ENCODE measurements at regions not wholly inside any gene's neighbourhood (a gene's known extent, or its start where the extent isn't known, plus 50 kb on each side); places are given as distances from the start of the nearest gene placed in this dataset.

DNA sequence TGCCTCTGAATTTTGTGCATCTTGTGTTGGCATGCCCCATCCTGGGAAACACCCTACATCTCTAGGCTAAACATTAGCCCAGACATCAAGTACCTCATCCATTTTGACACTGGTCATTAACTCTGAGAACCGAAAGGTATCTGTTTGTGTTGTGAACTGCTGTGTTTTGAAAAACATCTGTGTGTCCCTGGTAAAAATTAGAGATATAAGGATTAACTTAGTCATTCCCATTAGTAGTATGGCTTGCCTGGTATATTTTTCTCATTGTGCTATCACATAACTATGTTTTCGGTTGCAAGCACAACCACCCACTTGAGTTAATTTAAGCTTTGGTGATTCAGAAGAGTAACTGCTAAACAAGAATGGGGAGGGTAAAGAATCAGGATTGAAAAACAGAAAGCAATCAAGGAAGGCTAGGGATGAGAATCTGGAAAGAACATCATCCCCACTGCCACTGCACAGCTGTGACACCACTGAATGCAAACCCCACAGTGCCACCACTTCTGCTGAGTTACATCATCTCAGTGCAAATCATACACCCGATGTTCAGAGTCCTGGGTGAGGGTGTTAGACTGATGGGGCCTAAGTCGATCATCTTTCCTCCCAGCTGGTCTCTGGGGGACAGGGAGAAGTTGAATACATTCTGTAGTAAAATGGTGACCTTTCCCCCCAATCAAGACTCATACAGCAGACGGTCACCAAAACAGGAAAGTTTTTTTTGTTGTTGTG is 234.0 kb downstream of the EPHA4 start:
- no peak for DNase-seq

DNA sequence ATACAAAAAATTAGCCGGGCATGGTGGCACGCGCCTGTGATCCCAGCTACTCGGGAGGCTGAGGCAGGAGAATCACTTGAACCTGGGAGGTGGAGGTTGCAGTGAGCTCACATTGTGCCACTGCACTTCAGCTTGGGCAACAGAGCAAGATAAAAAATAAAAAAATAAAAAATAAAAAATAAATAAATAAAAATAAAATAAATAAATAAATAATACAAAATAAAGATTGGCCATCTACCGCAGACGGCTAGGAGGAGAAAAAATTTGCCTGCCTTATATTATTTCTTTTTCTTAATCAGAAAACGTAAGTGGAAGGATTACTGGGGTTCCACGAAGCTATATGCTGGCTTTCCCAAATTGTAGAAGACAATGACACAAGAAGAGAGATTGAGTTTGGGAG is 229.7 kb downstream of the EPHA4 start:
- DNase-seq, result no peak

DNA sequence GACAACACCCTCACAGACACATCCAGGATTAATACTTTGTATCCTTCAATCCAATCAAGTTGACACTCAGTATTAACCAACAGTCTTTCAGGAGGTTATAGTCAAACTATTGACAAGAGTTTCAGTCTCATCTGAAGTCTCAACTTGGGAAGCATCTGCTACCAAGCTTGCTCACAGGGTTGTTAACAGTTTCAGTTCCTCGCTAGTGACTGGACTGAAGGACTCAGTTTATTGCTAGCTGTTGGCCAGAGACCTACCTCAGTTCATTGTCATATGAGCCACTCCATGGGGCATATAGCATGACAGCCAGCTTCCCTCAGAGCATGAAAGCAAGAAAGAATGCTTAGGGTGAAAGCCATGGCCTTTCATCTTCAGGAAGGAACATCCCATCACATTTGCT is 228.6 kb downstream of the EPHA4 start:
- DNase-seq, result no peak

DNA sequence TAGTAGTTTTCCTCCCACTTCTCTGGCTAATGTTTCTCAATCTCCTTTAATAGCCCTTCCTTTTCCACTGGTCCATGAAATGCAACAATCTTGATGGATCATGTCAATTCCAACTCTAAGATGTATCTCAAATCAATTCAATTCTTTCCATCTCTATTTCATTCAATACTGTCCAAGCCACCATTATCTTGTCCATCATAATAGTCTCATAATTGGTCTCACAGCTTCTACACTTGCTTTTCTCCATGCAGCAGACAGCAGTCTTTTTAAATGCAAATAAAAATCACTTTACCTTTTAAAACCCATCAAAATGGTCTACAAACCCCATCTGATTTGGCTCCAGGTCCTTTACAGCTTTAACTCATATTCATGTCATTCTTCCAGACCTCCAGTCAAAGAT is 226.6 kb downstream of the EPHA4 start:
- no peak for DNase-seq

DNA sequence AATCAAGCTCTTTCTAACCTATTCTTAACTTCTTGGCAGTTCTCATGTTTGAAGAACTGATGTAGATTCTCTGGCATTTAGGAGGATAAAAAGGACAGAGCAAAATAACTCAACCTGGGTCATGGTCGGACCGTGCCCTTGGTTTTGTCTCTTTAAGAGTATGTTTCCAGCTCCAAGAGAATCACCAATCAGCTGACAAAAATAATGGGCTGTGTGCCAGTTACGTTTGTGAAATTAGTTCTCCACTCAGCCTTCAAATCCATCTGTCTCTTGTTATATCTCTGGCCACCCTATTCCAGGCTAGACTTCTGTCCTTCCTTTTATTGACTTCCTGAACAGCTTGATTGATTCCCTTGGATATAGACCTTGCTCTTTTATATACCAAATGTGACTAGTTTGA is 225.7 kb downstream of the EPHA4 start:
- DNase-seq, result no peak

DNA sequence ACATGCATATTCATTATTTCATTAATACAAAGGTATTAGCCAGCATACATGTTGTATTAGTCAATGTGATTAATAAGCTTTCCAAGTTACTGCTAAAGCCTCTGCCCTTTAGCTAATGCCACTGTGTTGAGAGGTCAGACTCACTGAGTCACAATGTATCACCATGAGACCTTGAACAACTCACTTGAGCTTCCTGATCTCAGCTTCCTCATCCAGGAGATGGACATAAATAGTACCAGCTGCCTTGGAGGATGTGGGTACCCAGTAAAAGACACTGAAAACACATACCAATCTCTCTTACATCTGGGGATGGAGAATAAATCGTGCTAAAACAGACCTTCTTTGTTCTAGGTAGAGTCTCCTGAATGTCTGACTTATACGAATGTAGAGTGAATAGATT is 224.6 kb downstream of the EPHA4 start:
- DNase-seq, result no peak

DNA sequence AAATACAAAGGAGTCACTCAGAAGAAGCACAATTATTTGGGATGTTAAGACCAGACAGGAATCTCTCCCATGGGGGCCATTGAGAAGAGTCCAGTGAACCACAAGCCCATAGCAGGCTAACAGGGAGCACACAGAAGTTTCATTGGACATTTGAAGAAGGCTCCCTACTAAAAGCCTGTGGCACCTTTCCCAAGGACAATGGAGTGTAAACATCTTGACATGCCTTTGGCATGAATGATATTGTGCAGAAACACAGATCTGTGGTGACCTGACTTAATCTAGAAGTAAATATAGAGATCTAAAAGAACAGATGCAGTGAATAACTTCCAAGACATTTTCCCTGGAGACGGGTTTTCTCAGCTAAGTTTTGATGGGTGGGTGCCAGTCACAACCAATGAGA is 221.5 kb downstream of the EPHA4 start:
- no peak for DNase-seq

DNA sequence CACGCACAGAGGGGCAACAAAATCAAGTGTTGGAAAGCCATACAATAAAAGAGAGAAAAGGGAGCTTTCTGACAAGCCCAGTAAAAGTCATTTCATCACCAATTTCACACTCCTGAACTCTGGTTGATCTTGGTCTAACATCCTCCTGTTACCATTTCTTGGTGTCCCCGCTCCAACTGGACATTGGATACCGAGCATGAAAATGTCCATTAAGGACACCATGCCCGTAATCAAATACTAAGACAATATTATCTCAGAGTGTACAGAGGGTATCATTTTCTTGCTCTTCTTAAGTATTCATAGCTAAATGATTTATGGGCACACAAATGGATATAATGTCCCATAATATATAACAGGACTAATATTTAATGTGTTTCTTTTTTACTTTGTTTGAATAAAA is 218.9 kb downstream of the EPHA4 start:
- no peak for DNase-seq

DNA sequence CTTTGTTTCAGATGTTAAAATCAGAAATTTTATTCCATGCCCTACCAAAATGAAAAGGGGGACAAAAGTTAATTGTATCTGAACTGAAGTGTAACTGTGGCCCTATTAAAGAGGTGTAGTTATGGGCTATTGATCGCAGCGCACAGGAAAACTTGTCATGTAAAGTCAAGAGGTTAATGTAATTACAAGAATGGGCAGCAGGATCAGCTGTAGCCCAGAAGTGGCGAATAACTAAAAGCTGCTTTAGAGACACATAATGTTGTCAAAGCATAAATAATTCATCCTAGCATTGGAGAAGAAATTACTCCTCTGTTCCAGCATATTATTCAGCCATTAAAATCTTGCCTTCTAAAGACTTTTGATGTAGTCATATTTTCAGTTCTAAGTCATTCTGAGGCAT is 211.8 kb downstream of the EPHA4 start:
- DNase-seq, result no peak

DNA sequence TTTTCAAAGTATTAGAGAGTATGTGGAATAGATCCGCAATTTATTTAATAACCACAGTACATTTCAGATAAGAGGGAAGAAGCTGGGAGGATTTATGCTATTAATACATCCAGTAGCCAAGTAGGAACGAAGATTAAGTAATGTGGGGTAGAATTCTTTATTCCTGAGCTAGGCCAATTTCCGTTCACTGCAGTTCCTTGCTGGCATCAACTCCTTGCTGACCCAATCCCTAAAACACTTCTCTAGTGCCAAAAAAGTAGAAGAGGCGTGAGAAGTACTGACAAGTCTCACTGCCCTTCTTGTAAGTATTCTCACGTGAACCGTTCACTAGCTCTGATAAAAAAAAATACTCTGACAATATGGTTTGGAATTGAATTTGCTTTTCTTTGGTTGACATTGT is 211.4 kb downstream of the EPHA4 start:
- no peak for DNase-seq

DNA sequence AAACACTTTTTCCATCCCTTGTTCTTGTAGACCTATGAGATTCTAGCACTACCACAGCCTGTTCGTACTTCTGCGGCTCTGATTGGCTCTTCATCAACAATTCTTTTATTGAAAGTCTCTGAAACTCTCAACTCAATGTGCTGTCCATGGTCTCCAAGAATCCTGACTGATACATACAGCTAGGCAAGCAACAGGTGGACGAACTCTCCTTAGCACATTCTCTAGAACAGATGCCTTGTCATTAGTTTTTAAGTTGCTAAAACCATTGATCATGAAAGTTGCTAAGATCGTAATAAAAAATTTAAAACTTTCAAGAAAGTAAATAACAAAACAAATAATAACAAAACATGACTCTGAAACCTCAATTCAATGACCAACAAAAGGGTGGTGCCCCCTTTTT is 210.5 kb downstream of the EPHA4 start:
- no peak for DNase-seq

DNA sequence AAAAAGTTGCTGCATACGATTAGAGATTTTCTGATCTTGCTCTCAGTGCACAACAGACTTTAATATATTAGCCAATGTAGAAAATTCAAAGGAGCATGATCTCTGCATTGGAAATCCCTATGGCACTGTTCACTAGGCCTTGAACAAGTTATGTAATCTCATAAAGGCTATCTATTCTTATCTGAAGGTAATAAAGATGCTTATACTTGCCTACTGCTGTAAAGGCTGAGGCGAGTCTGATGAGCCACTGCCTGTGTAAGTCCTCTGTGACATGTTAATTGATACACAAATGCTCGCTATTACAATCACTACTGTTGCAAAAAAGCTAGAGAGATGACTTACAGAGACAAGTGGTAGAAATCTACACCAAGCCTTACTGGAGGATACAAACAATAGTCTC is 207.4 kb downstream of the EPHA4 start:
- no peak for DNase-seq
